HG02798 (cell line): ENCODE measurements at regions not wholly inside any gene's neighbourhood (a gene's known extent, or its start where the extent isn't known, plus 50 kb on each side); places are given as distances from the start of the nearest gene placed in this dataset.
"Not testable (repeated sequence)": the region's sequence is repeated elsewhere in the genome, so short reads cannot be mapped to it uniquely, and the experiment has no call there.

Experiments used
- ATAC-seq: cut with Tn5 transposase; IDR thresholded peaks from one replicate; pipeline ENCODE4 v1.9.1; 2021; ENCODE audit warnings: mild to moderate bottlenecking; ENCODE audit not compliant: unreplicated experiment, poor library complexity

GRCh38 chr22:22062306-22062793 is 79.8 kb upstream of the TOP3B start:
- no peak for ATAC-seq

DNA sequence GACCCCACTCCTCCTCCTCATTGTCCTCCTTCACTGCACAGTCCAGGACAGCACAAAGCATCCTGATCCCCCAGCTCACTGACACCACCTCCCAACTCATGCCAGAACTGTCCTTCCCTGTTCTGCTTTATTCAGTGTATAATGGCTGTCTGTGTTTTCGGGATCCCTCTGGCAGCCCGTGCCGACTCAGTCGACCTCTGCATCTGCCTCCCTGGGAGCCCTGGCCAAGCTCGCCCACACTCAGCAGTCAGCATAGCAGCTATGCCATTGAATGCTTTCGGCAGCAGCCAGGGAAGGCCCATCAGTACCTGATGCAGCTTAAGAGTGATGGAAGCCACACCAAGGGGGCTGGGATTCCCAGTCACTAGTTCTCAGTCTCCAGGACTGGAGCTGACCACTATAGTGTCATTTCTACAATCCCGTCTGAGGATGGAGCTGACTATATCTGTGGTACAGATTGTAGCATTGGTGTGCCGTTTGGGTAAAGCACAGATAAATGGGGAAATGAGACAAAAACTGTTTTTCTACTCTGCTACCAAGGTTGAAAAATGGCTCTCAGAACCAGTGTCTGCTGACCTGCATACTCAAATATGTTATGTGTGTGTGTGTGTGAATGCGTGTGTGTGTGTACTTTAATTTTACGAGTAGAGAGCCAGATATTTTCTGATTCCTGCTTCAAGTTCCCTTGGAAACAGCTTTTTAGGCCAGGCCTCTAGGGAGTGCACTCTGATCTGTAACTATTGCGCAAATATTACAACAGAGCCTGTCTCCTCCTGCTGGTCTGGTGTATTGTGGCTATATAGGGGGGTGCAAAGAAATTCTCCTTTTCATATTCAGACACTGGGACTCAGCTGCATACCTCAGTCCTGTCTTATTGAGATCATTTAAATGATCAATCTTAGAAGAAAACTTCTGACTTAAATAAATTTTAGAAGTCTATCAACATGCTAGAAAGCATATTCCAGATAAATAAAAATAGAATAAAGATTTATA is 78.8 kb upstream of the TOP3B start:
- ATAC-seq: peak; percentile 4

DNA sequence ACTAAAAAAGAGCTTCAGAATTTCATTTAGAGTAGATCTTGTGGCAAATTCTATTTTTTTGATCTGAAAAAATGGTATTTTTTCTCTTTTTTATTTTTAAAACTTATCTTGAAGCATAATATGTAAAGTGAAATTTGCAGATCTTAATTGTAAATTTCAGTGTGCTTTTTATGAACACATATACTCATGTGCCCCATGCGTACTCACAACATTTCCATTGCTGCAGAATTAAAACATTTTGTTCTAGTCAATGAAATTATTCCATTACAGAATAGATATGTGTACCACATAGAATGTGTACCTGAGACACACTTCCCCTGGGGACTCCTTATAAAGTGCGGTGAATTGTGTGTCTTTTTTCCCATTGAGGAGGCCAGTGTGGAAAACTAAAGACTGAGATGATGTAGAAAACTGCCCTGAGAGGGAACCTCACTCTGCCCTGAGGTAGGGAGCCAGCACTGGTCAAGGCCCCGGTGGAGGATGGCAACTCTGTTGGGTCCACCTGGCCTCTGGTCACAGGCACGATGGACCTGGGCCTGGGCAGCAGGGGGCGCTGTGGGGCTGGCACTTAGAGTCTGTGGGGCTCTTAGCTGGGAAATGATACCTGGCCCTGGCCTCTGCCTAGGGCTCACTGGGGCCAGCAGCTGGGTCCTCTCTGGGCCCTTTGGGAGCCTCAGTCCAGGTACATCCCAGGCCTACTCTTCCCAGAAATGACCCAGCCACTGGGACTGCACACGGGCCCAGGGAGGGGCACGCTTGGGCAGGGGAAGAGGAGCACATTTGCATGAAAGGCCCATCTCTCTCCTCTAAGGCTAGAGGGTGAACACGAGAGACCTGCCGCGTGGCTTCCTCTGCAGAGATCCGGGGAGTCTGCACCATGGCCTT is 77.9 kb upstream of the TOP3B start:
- peak; percentile 58 for ATAC-seq

DNA sequence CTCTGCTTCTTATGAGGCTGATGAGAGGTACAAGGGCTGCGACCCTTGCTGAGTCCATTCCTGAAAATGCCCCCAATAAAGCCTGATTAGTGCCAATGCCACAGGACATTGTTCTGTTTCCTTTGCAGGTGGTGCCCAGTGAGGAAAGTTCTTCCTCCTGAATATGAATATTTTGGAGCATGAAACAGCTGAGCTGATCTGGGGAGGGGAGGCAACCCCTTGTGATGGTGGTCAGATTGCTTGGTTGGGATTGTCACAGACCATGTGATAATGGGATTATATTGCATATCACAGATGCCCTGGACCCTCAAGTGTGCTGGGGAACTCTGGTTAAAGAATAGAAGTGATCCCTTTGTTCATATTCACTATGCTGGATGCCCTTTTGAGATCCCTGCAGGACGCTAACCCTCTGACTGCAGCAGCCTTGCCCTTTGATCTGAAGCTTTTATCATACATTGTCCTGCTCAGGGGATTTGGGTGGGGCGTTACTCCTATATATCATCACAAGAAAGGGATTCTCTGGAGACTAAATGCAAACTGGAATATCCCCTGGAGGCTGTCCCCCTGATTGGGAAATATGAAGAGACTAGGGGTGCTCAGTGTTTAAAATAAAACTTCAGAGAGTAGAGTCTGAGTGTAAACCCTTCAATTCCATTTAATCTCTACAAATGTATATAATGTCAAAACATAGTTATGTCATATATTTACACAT is 76.9 kb upstream of the TOP3B start:
- no peak for ATAC-seq

DNA sequence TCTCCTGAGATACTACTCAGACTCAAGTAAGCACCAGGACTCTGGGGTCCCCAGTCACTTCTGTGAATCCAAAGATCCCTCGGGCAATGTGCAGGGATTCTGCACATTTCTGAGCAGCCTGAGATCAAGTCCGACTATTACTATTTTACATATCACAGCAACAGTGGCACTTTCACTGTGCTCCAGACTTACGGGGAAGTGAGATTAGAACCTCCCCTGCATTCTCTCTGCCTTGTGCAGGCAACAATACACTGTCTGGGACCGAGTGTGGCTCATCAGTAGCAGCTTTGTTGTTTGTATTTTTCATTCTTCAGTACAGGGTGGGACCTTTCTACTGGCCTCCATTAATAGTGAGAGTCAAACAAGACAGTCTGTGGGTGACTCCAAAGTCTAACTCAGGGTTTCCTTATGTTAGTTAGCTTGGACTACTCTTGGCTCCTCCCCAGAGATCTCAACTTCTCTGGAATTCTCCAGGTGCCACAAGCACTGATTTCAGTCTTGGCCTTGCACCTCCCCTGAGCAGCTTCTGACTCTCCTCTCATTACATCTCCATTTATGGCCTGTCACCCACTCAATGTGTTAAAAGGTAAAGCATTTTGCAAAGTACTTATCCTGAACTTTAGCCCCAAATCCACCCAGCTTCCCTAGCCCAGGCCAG is 76.2 kb upstream of the TOP3B start:
- peak; percentile 39 for ATAC-seq

DNA sequence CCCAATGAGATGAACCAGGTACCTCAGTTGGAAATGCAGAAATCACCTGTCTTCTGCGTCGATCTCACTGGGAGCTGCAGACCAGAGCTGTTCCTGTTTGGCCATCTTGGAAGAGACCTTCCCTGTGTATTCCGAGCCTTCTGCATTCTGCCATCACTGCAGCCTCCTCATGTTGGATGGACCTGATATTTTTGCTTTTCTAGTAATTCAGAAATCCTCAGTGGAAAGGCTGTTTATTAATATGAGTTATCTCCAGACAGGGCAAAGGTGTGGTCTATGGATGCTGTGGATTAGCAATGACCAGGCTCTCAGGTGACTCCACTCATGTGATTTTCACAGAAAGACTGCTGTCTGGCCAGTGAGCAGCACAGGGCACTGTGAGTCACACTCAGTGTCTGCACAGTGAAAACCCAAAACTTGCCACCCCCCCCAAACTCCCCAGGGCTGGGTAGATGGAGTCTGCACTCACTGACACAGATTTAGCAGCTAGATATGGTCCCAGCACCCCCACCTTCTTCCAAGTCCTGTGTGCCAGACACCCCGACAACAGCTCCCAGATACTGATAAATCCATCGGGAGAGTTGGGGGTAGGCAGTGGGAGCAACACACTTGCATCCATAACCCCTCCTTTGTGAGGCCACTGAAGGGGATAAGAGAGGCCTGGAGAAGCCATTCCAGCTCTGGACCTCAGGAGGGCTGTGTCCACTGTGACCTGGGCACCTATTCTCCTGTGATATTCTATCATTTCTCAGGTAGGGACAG is 75.2 kb upstream of the TOP3B start:
- ATAC-seq: no peak

DNA sequence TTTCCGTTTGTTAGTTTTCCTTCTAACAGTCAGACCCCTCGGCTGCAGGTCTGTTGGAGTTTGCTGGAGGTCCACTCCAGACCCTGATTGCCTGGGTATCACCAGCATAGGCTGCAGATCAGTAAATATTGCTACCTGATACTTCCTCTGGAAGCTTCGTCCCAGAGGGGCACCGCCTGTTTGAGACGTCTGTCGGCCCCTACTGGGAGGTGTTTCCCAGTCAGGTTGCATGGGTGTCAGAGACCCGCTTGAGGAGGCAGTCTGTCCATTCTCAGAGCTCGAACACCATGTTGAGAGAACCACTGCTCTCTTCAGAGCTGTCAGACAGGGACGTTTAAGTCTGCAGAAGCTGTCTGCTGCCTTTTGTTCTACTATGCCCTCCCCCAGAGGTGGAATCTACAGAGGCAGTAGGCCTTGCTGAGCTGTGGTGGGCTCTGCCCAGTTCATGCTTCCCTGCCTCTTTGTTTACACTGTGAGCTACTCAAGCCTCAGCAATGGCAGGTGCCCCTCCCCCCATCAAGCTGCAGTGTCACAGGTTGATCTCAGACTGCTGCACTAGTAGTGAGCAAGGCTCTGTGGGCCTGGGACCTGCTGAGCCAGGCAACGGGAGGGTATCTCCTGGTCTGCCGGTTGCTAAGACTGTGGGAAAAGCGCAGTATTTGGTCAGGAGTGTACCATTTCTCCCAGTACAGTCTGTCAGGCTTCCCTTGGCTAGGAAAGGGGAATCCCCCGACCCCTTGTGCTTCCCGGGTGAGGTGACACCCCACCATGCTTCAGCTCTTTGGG is 74.4 kb upstream of the TOP3B start:
- ATAC-seq: not testable (repeated sequence)

DNA sequence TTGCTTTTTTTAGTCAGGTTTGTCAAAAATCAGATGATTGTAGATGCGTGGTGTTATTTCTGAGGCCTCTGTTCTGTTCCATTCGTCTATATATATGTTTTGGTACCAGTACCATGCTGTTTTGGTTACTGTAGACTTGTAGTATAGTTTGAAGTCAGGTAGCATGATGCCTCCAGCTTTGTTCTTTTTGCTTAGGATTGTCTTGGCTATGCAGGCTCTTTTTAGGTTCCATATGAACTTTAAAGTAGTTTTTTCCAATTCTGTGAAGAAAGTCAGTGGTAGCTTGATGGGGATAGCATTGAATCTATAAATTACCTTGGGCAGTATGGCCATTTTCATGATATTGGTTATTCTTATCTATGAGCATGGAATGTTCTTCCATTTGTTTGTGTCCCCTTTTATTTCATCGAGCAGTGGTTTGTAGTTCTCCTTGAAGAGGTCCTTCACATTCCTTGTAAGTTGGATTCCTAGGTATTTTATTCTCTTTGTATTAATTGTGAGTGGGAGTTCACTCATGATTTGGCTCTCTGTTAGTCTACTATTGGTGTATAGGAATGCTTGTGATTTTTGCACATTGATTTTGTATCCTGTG is 70.1 kb upstream of the TOP3B start:
- ATAC-seq: not testable (repeated sequence)

GRCh38 chr22:22051032-22051431 is 68.4 kb upstream of the TOP3B start:
- ATAC-seq: not testable (repeated sequence)

GRCh38 chr22:22050141-22050775 is 67.7 kb upstream of the TOP3B start:
- ATAC-seq: no peak

DNA sequence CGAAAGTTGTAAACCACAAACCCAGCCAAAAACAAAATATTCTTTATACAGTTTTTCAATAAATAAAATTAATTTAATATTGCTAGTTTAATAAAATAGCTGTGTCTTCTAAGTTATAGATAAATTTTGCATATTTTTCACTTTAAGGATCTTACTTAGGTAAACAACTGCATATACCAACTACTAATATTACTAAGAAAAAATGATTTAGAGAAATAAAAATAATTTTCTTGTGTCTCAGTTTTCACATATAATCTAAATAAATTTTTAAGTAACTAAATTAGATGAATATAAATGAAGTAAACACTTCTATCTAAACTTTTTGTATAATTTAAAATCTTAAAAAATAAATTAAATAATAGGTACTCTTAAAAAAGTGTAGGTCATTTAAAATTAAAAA is 67.1 kb upstream of the TOP3B start:
- no peak for ATAC-seq

GRCh38 chr22:22048981-22049531 is 66.5 kb upstream of the TOP3B start:
- no peak for ATAC-seq

GRCh38 chr22:22048318-22048942 is 65.8 kb upstream of the TOP3B start:
- ATAC-seq: no peak

DNA sequence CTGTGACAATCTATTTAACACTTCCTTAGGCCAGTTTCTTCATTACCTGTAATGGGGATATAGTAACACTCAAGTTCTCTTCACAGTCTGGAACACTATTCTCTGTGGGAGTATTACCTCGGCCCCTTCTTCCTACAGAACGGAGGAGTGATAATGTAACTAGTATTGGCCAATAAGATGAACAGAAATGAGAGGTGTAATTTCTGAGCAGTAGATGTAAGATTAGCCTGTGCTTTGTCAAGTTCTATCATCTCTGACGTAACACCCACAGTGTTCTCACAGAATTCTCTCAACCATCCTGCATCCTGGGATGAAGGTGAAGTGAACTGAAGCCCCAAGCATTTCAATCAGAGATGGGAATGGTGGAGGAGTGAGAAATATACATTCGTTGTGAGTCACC is 65.2 kb upstream of the TOP3B start:
- no peak for ATAC-seq

GRCh38 chr22:22047266-22047665 is 64.7 kb upstream of the TOP3B start:
- ATAC-seq: no peak

DNA sequence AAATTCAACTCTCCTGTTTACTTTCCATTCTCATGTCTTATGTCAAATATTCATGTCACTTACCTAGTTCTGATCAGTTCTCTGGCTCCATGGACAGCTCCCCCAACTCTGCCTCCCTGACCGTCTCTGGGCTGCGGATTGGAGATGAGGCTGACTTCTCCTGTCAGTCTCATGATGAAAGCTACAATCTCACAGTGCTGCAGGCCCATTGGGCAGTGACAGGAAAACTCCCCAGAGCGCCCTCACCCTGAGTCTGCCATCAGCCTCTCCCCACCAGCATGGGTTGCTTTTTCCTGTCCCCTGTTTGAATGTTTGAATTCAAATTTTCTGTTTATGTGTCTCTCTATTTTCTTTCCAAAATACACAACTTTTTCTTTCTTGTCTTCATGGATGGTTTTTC is 63.8 kb upstream of the TOP3B start:
- no peak for ATAC-seq
